ENCODE measurements at regions not wholly inside any gene's neighbourhood (a gene's known extent, or its start where the extent isn't known, plus 50 kb on each side); places are given as distances from the start of the nearest gene placed in this dataset.

GRCh38 chr4:33255094-33255493, 2534.9 kb downstream of the PCDH7 start:
- Histone ChIP-seq H2BK5ac (ENCODE audit: low read depth, low read length) (no peak overlapping the region), H2BK12ac (ENCODE audit: low read depth, low read length) (no peak overlapping the region), H3K14ac (ENCODE audit: insufficient read length) (no peak overlapping the region), H3K9me3 (ENCODE audit: insufficient read depth in 2 of 2, low read depth in 1 of 2, low read length in 1 of 2) (no peaks in the 10 kb centered on the region), H3K4me2 (ENCODE audit: insufficient read depth in 1 of 2, low read depth in 2 of 2, low read length in 2 of 2) (no peak overlapping the region), H3K4me1 (replicated peaks in 1 of 4; ENCODE audit: control insufficient read depth in 3 of 4, insufficient read depth in 4 of 4, low read length in 3 of 4) (no peaks in the 10 kb centered on the region), H3K36me3 (ENCODE audit: control insufficient read depth in 2 of 4, insufficient read depth in 4 of 4, low read length in 3 of 4) (no peaks in the 10 kb centered on the region), H2BK120ac (replicated peaks; ENCODE audit: low read depth, low read length) (no peak overlapping the region), H2BK15ac (ENCODE audit: low read length) (no peak overlapping the region), H4K5ac (ENCODE audit: insufficient read length, low read depth, low read length) (no peak overlapping the region), H3K27me3 (replicated peaks in 1 of 4; ENCODE audit: control insufficient read depth in 3 of 4, extremely low read depth in 1 of 4, insufficient read depth in 3 of 4, low read length in 3 of 4) (no peaks in the 10 kb centered on the region), H3K79me2 (ENCODE audit: control insufficient read depth in 1 of 2, insufficient read depth in 2 of 2, low read length in 2 of 2) (no peaks in the 10 kb centered on the region), H3K4me3 (ENCODE audit: extremely low read depth in 1 of 4, insufficient read depth in 2 of 4, low read depth in 3 of 4, low read length in 4 of 4) (no peak overlapping the region), H3K27ac (ENCODE audit: low read depth, low read length) (no peak overlapping the region), H2AFZ (ENCODE audit: low read length) (no peak overlapping the region), H3K18ac (ENCODE audit: extremely low read depth, low read length) (no peak overlapping the region), H3K9ac (replicated peaks in 1 of 4; ENCODE audit: extremely low read depth in 1 of 4, low read depth in 3 of 4, low read length in 3 of 4) (no peak overlapping the region), H3K23me2 (ENCODE audit: low read depth, low read length) (no peaks in the 10 kb centered on the region), H3K4ac (replicated peaks; ENCODE audit: insufficient read length, low read depth, low read length) (no peak overlapping the region), H4K20me1 (replicated peaks in 1 of 2; ENCODE audit: control insufficient read depth in 1 of 2, insufficient read depth in 2 of 2, low read length in 2 of 2) (no peaks in the 10 kb centered on the region), H3K23ac (ENCODE audit: insufficient read length) (no peak overlapping the region), H3K56ac (replicated peaks; ENCODE audit: insufficient read length, low read depth, low read length) (no peak overlapping the region), H3K79me1 (ENCODE audit: low read depth, low read length) (no peaks in the 10 kb centered on the region), H4K91ac (replicated peaks; ENCODE audit: insufficient read length, low read length) (no peak overlapping the region), H2AK5ac (ENCODE audit: low read depth, low read length) (no peak overlapping the region), H2BK20ac (ENCODE audit: low read length) (no peak overlapping the region), H4K8ac (ENCODE audit: extremely low read depth, insufficient read depth, low read length) (no peak overlapping the region)
- DNase-seq (ENCODE audit: low read depth in 1 of 2, low spot score in 2 of 2), result no peak
- POLR2A ChIA-PET (ENCODE audit: partially characterized antibody), result no interaction called here
- CTCF ChIA-PET (ENCODE audit: partially characterized antibody), result no interaction called here
- 91% methylated on average over 10 of the region's 10 CpGs; no CpG with 5 or more reads in 1 of the 2 experiments for WGBS, 2 experiments (ENCODE audit: extremely low coverage in 1 of 2, insufficient coverage in 1 of 2, insufficient read length in 1 of 2, insufficient replicate concordance in 2 of 2, low coverage in 1 of 2, low lambda C conversion rate in 2 of 2, missing lambda C conversion rate in 1 of 2)
- no peak for FAIRE-seq
- TF ChIP-seq BCL11A (IDR thresholded peaks at IDR 0.05; ENCODE audit: low read depth in 2 of 2, low read length in 2 of 2) (no peak), EZH2 (IDR thresholded peaks at IDR 0.05; ENCODE audit: low read depth, low read length, severe bottlenecking) (no peak), POLR2AphosphoS5 (IDR thresholded peaks at IDR 0.05; ENCODE audit: low read depth, low read length) (no peak), EP300 (IDR thresholded peaks at IDR 0.05; ENCODE audit: borderline replicate concordance in 1 of 2, low read depth in 2 of 2, low read length in 2 of 2) (no peak), RXRA (IDR thresholded peaks at IDR 0.05; ENCODE audit: insufficient read depth, low read depth, low read length) (no peak), PHF8 (conservative IDR thresholded peaks at IDR 0.05; ENCODE audit: low read depth, low read length) (no peak), CBX8 (IDR thresholded peaks at IDR 0.05; ENCODE audit: borderline replicate concordance, low read depth, low read length) (no peak), BRCA1 (IDR thresholded peaks at IDR 0.05; ENCODE audit: low read depth, low read length) (no peak), TEAD4 (IDR thresholded peaks at IDR 0.05; ENCODE audit: low read depth, low read length) (no peak), SUZ12 (IDR thresholded peaks at IDR 0.05; ENCODE audit: low read length) (no peak), FOSL1 (IDR thresholded peaks at IDR 0.05; ENCODE audit: insufficient read depth, low read depth, low read length) (no peak), GABPA (IDR thresholded peaks at IDR 0.05; ENCODE audit: borderline replicate concordance, insufficient read depth, low read length) (no peak), RFX5 (IDR thresholded peaks at IDR 0.05; ENCODE audit: borderline replicate concordance, low read depth, low read length) (no peak), TAF1 (IDR thresholded peaks at IDR 0.05; ENCODE audit: low read depth, low read length) (no peak), NRF1 (IDR thresholded peaks at IDR 0.05; ENCODE audit: low read depth, low read length) (no peak)
